WTC11 (cell line): ENCODE measurements at regions not wholly inside any gene's neighbourhood (a gene's known extent, or its start where the extent isn't known, plus 50 kb on each side); places are given as distances from the start of the nearest gene placed in this dataset.

Experiments
- ATAC-seq: fragments of 200-7000 bp; cut with Tn5 transposase; 2 replicates; pipeline ENCODE4 v1.10.0; 2021; ENCODE audit warnings: mild to moderate bottlenecking, moderate library complexity
- CTCF ChIA-PET: fragments of 300-600 bp; sonication (Branson Sonifier 250); formaldehyde crosslinking; loops from one replicate; lab custom pipeline; 2021; ENCODE audit warnings: antibody characterized with exemption; lab: Charles Lee
- POLR2A ChIA-PET: fragments of 350-600 bp; sonication (Branson Sonifier 250); formaldehyde crosslinking; loops from one replicate; lab custom pipeline; 2021; ENCODE audit warnings: antibody characterized with exemption; lab: Charles Lee
- DNase-seq: peaks from one replicate; pipeline ENCODE4 v3.0.0; 2021; ENCODE audit warnings: low spot score
- H3K27ac Mint-ChIP-seq: 2 replicates; pipeline ENCODE4 v1.8.0; 2021; ENCODE audit warnings: mixed read lengths
- H3K27me3 Mint-ChIP-seq: 2 replicates; pipeline ENCODE4 v1.8.0; 2021; ENCODE audit warnings: low read depth, mild to moderate bottlenecking, moderate library complexity, mixed read lengths
- H3K36me3 Mint-ChIP-seq: 2 replicates; pipeline ENCODE4 v1.8.0; 2021; ENCODE audit warnings: mixed read lengths
- H3K4me1 Mint-ChIP-seq: 2 replicates; pipeline ENCODE4 v1.8.0; 2022; ENCODE audit warnings: mixed read lengths
- H3K4me3 Mint-ChIP-seq: 2 replicates; pipeline ENCODE4 v1.8.0; 2021; ENCODE audit warnings: mild to moderate bottlenecking, moderate library complexity, mixed read lengths
- H3K9me3 Mint-ChIP-seq: 2 replicates; pipeline ENCODE4 v1.8.0; 2021; ENCODE audit warnings: mixed read lengths
- ATF2 ChIP-seq: sonication (generic); formaldehyde crosslinking; IDR thresholded peaks from 2 replicates; pipeline ENCODE4 v1.8.1; 2022; ENCODE audit warnings: low read depth, missing genetic modification reagents, borderline replicate concordance
- ERG ChIP-seq: fragments of 250-450 bp; sonication (Bioruptor Pico); IDR thresholded peaks from 2 replicates; pipeline ENCODE4 v1.8.0; 2021; ENCODE audit warnings: mild to moderate bottlenecking
- FOXJ3 ChIP-seq: sonication (generic); formaldehyde crosslinking; IDR thresholded peaks from 2 replicates; pipeline ENCODE4 v1.9.0; 2021; ENCODE audit warnings: missing genetic modification reagents, mild to moderate bottlenecking, borderline replicate concordance
- FOXP4 ChIP-seq: sonication (generic); formaldehyde crosslinking; IDR thresholded peaks from 2 replicates; pipeline ENCODE4 v1.8.0; 2022; ENCODE audit warnings: mild to moderate bottlenecking, missing genetic modification reagents
- HMGA2 ChIP-seq: fragments of 250-450 bp; sonication (Bioruptor Pico); IDR thresholded peaks from 2 replicates; pipeline ENCODE4 v1.4.0; 2021; ENCODE audit warnings: mild to moderate bottlenecking, moderate library complexity
- KAT7 ChIP-seq: sonication (generic); formaldehyde crosslinking; IDR thresholded peaks from 2 replicates; pipeline ENCODE4 v1.8.1; 2023; ENCODE audit warnings: missing genetic modification reagents, mild to moderate bottlenecking, borderline replicate concordance
- NFATC4 ChIP-seq: fragments of 250-450 bp; sonication (Bioruptor Pico); IDR thresholded peaks from 2 replicates; pipeline ENCODE4 v1.9.0; 2021; ENCODE audit warnings: mild to moderate bottlenecking
- NFYB ChIP-seq: sonication (generic); formaldehyde crosslinking; conservative IDR thresholded peaks from 2 replicates; pipeline ENCODE4 v1.8.0; 2022; ENCODE audit warnings: low read depth, missing genetic modification reagents
- NR1H2 ChIP-seq: sonication (generic); formaldehyde crosslinking; IDR thresholded peaks from 2 replicates; pipeline ENCODE4 v1.9.0; 2021; ENCODE audit warnings: mild to moderate bottlenecking, moderate library complexity, missing genetic modification reagents
- PRDM15 ChIP-seq: sonication (generic); formaldehyde crosslinking; IDR thresholded peaks from 2 replicates; pipeline ENCODE4 v1.8.0; 2022; ENCODE audit warnings: missing genetic modification reagents
- PREB ChIP-seq: sonication (generic); formaldehyde crosslinking; IDR thresholded peaks from 2 replicates; pipeline ENCODE4 v1.8.1; 2022; ENCODE audit warnings: mild to moderate bottlenecking, missing genetic modification reagents, moderate library complexity, borderline replicate concordance
- SOX15 ChIP-seq: fragments of 250-450 bp; sonication (Bioruptor Pico); IDR thresholded peaks from 2 replicates; pipeline ENCODE4 v1.9.0; 2021; ENCODE audit warnings: mild to moderate bottlenecking
- STAT6 ChIP-seq: sonication (generic); formaldehyde crosslinking; conservative IDR thresholded peaks from 2 replicates; pipeline ENCODE4 v1.8.1; 2023; ENCODE audit warnings: mild to moderate bottlenecking, low read depth, missing genetic modification reagents, moderate library complexity
- USF1 ChIP-seq: sonication (generic); formaldehyde crosslinking; IDR thresholded peaks from 2 replicates; pipeline ENCODE4 v1.8.0; 2022; ENCODE audit warnings: mild to moderate bottlenecking, missing genetic modification reagents
- USF2 ChIP-seq: sonication (generic); formaldehyde crosslinking; IDR thresholded peaks from 2 replicates; pipeline ENCODE4 v1.8.1; 2023; ENCODE audit warnings: mild to moderate bottlenecking, missing genetic modification reagents, moderate library complexity
- ZSCAN18 ChIP-seq: fragments of 250-450 bp; sonication (Bioruptor Pico); IDR thresholded peaks from 2 replicates; pipeline ENCODE4 v2.1.2; 2022; ENCODE audit warnings: mild to moderate bottlenecking, moderate library complexity

- TF ChIP-seq PREB (CRISPR knock-in tag) (no peak), HMGA2 (CRISPR knock-in tag) (no peak), STAT6 (CRISPR knock-in tag) (no peak)
These were observed 405.0 kb upstream of the LRFN5 start (continued) for GRCh38 chr14:41201696-41202095.

- Mint-ChIP-seq H3K27me3 (no peaks in the 10 kb centered on the region), H3K36me3 (no peaks in the 10 kb centered on the region), H3K4me1 (no peaks in the 10 kb centered on the region), H3K4me3 (no peak overlapping the region), H3K27ac (no peak overlapping the region), H3K9me3 (0 out of 2 replicates have a peak, but pooled peaks cover 2% of the 10 kb centered on the region)
- ATAC-seq = no peak
- ChIA-PET POLR2A (no interaction called here), CTCF (no interaction called here)
- no peak for TF ChIP-seq USF1
- TF ChIP-seq PRDM15 (CRISPR knock-in tag) = no peak
- TF ChIP-seq KAT7 (CRISPR knock-in tag) = no peak
- TF ChIP-seq SOX15 (CRISPR knock-in tag) = no peak
- no peak for TF ChIP-seq NFYB (CRISPR knock-in tag)
- no peak for TF ChIP-seq ERG
- TF ChIP-seq NFATC4 = no peak
- no peak for DNase-seq
These were observed 418.8 kb upstream of the LRFN5 start for GRCh38 chr14:41187868-41188267.

- H3K4me3 Mint-ChIP-seq = no peak overlapping the region
- H3K4me1 Mint-ChIP-seq = no peaks in the 10 kb centered on the region
- ATAC-seq = no peak
- POLR2A ChIA-PET = no interaction called here
- H3K36me3 Mint-ChIP-seq = peaks cover 3% of the 10 kb centered on the region; the same call in 1 of the 2 replicates
- DNase-seq = no peak
- CTCF ChIA-PET = no interaction called here
- peaks cover 7% of the 10 kb centered on the region for H3K9me3 Mint-ChIP-seq
- no peak overlapping the region for H3K27ac Mint-ChIP-seq
- no peaks in the 10 kb centered on the region for H3K27me3 Mint-ChIP-seq
- no peak for TF ChIP-seq ZSCAN18 (CRISPR knock-in tag)
- TF ChIP-seq ATF2 = no peak
- no peak for TF ChIP-seq NR1H2
- TF ChIP-seq FOXP4 (CRISPR knock-in tag) = no peak
- no peak for TF ChIP-seq USF2 (CRISPR knock-in tag)
- TF ChIP-seq FOXJ3 (CRISPR knock-in tag) = no peak
- no peak for TF ChIP-seq USF1
These were observed 435.6 kb upstream of the LRFN5 start for GRCh38 chr14:41171045-41171444.
